8988T (cell line): ENCODE measurements at regions not wholly inside any gene's neighbourhood (a gene's known extent, or its start where the extent isn't known, plus 50 kb on each side); places are given as distances from the start of the nearest gene placed in this dataset.
"Not testable (repeated sequence)": the region's sequence is repeated elsewhere in the genome, so short reads cannot be mapped to it uniquely, and the experiment has no call there.

Experiments
- DNase-seq: peaks from one replicate; pipeline ENCODE4 v3.0.0; 2011

GRCh38 chr1:38153778-38154470, 107.3 kb upstream of the POU3F1 start:
- DNase-seq = no peak

GRCh38 chr1:38153066-38153777, 106.6 kb upstream of the POU3F1 start:
- DNase-seq = no peak

DNA sequence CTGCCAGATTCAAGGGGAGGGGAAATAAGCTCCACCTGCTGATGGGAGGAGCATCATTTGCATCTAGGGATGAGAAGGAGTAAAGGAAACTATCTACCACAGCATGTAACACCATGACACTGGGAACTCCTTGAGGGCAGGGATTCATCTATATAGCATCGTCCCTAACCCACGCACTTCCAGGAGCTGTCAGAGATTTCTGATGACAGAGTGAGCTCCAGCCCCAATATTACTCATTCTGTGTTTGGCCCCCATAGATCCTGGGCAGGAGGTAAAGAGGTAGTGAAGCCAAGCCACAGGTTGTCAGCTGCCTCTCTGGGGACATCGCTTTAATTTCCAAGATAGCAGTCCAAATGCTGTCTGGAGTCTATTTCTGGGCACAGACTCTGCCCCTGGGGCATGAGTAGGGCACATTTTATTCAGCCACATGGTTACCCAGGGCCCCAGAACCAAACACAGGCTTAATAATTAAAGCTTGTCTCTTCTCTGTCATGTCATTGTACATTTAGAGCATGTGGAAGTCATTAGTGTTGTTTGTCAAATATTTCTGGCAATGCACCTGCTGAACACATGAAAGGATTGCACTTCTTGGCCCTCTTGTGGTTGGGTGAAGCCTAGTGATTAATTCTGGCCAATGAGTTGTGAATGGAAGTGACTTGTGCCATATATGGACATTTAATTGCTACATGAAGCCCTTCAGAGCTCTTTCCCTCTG, 105.9 kb upstream of the POU3F1 start:
- DNase-seq = no peak

- DNase-seq = no peak
Measured at GRCh38 chr1:38151399-38151798, 104.8 kb upstream of the POU3F1 start.

DNA sequence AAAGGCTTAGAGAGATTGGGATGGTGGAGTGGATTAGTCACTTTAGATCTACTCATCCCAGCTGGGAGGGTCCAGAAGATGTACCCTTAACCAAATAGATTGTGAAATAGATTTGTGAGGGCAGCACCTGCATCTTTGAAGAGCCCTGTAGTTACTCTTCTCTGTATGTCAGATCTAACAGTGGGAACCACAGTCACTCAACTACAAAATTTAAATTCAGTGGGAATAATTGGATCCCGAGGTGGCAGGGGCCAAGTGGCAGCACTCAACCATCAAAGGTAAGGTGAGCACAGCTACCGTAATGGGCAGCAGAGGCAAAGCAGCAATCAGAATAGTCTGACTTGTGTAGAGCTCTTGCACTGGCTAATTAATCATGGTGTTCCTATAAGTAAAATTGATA, 99.5 kb upstream of the POU3F1 start:
- DNase-seq = not testable (repeated sequence)

- no peak for DNase-seq
Measured at GRCh38 chr1:38142606-38143005, 96.0 kb upstream of the POU3F1 start.

DNA sequence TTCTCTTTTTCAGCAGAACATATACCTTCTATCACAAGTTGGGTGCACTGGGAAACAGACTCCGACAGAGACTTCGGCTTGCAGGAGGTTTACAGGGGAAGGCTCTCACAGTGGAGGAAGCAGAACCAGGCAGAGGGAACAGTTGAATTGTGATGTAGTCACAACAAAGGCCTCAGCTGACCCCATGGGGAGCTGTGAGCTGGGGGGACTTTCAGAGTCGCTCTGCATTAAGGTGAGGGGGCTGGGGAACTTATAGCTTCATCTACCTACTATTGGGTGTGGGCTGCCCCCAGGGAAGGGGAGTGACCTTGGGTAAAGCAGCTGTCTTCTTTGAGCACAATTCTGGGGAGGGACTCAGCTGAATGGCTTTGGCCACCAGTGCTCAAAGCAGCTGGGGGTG, 94.9 kb upstream of the POU3F1 start:
- no peak for DNase-seq

DNA sequence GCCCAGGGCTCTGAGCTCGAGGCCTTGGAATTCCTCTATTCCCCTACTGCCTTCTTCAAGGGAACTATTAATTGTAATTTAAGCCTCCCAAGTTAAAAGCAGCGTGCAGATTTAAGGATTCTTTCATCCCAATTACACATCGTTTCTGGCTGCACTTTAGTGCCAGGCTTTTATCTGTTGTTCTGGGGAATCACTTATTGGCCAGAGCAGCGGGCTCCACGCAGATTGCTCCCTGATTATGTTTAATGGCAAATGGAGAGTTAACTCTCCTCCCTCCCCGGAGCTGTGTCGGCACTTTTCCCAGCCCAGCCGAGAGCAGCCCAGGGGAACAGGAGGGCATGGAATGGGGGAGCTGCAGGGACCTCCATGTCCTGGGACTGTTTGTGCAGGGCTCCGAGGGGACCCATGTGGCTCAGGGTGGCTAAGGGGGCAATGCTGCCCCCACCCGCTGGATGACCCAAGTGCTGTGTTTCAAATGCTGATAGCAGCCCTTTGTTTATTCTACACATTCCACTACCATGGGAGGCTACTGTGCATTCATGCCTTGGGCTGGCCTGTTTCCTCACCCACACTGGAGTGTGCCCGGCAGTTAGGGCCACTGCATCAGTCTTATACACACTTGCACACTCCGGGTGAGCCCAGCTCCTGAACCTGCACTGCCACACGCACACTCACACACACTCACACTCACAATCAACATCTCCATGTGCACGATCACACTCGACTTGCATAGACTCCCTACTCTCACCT, 93.3 kb upstream of the POU3F1 start:
- no peak for DNase-seq

DNA sequence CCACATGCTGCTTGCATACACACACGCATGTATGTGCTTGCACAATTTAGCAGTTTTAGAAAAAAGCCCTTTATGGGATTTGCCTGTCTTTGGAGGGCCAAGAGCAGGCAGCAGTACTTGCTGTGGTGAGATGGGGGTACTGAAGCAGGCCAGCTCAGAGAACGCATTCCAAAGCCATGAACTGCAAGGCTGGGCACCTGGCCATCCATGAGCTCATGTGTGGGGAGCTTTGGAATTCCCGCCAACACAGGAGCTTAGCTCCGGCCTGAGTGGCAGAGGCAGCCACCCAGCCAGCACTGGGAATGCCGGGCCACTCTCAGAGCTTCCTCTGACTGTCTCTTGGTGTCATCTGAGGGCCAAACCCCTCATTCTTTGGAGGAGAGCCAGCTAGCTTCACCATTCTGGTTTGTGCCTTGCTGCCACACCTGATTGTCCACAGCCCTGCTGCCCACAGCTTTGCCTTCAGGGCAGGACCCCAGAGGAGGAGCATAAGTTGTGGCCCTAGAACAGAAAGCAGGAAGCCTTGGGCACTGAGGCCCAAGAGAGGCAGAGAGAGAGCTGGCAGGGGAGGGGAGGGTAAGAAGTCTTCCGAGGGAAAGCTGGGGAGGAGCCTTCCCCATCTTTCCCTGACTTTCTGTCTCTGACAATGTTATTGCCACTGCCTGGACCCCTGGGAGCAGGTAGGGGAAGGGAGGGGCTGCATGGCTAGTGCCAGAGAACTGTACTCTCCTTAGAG, 92.1 kb upstream of the POU3F1 start:
- DNase-seq = peak; percentile 74

DNA sequence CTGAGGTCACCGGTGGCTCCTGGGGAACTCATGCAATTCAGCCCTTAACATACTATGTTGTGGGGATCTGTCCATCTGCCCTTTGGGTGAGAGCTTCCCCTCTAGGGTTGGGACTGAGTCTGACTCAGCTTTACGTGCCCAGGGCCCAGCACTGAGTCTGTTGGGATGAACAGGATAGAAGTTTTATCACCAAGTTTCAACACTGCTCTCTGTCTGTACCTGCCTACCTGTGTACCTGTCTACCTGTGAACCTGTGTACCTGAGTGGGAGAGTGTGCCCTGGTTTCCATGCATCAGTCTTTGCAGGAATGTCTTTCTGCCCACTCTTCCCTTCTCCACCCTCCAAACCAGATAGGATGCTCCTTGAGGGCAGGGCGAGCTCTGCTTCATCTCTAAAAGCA, 90.6 kb upstream of the POU3F1 start:
- DNase-seq = no peak

- no peak for DNase-seq
Measured at GRCh38 chr1:38135625-38136414, 89.2 kb upstream of the POU3F1 start.

GRCh38 chr1:38134294-38134755, 87.7 kb upstream of the POU3F1 start:
- DNase-seq = no peak

- no peak for DNase-seq
Measured at GRCh38 chr1:38133756-38134155, 87.2 kb upstream of the POU3F1 start.

DNA sequence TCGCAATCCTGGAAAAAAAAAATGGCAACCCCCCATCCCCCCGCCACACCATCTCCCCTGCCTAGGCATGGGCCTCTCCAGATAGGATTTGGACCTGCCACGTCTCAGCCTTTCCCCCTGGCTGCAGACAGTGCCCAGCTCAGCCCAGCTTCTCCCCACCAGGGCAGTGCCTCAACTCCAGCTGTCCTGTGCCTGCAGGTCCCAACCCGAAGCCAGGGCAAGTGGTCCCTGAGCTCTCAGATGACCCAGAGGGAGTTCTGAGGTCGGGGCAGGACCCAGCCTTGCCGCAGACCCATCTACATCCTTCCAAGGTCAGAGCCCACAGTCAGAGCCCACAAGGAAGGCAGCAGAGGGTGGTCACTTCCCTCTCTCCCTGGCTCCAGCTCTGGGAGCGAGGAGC, 86.7 kb upstream of the POU3F1 start:
- no peak for DNase-seq

DNA sequence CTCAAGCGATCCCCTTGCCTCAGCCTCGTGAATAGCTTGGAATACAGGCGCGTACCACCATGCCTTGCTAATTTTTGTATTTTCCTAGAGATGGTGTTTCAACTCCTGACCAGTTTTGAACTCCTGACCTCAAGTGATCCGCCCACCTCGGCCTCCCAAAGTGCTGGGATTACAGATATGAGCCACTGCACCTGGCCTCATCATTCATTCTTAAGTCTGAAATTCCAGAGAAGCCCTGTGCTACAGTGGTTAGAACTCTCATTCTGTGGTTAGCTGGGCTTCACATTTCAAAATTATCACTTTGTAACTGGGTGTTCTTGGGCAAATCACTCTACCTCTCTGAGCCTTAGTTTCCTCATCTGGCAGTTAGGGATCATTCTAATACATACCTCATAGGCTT, 86.1 kb upstream of the POU3F1 start:
- DNase-seq = no peak

- DNase-seq = no peak
Measured at GRCh38 chr1:38131024-38131585, 84.5 kb upstream of the POU3F1 start.

- DNase-seq = no peak
Measured at GRCh38 chr1:38129971-38130370, 83.4 kb upstream of the POU3F1 start.

GRCh38 chr1:38129473-38129872, 82.9 kb upstream of the POU3F1 start:
- DNase-seq = no peak

DNA sequence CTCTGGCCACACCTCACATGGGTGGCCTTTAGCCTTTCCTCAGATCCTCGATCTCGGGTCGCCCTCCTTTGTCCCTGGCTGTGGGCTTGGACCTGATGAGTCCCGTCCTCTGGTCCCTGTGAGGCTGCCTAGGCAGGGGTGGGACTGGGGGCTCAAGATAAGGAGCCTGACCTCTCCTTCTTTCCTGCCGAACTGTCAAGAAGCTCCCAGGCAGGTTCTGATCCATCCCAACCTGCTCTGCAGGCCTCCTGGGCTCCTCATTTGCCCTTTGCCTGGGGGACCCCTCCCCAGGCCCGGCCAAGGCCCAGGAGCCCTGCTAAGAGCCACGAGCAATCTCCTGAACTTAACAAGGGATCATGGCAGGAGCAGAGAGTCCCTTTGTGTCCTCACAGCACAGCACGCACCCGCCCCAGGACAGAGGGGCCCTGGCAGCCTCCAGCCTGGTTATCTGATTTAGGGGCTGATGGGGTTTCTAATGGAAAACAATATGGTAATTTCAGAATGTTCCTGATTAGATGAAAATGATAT, 82.4 kb upstream of the POU3F1 start:
- DNase-seq = no peak

- DNase-seq = no peak
Measured at GRCh38 chr1:38128511-38128910, 81.9 kb upstream of the POU3F1 start.

GRCh38 chr1:38127428-38127827, 80.8 kb upstream of the POU3F1 start:
- DNase-seq = no peak
